ENCODE measurements at regions not wholly inside any gene's neighbourhood (a gene's known extent, or its start where the extent isn't known, plus 50 kb on each side); places are given as distances from the start of the nearest gene placed in this dataset.

GRCh38 chr4:27315625-27316024, 455.0 kb downstream of the STIM2 start:
- Histone ChIP-seq H3K9me3 (no peaks in the 10 kb centered on the region), H3K27me3 (no peaks in the 10 kb centered on the region), H3K4me3 (no peak overlapping the region), H3K4me1 (no peaks in the 10 kb centered on the region), H3K36me3 (no peaks in the 10 kb centered on the region), H3K27ac (no peak overlapping the region)
- TF ChIP-seq CTCF (IDR thresholded peaks at IDR 0.05): no peak
- TF ChIP-seq POLR2A (IDR thresholded peaks at IDR 0.05): no peak
- no peak for TF ChIP-seq EP300 (IDR thresholded peaks at IDR 0.05)
- DNase-seq (ENCODE audit: low spot score in 2 of 2): no peak

- WGBS, 2 donors: 70 to 75% methylated on average over 4 of the region's 4 CpGs
Observed at GRCh38 chr4:27316176-27316575, 455.5 kb downstream of the STIM2 start.

GRCh38 chr4:27318740-27319139, 458.1 kb downstream of the STIM2 start:
- no peak overlapping the region for H3K27ac ChIP-seq
- no peaks in the 10 kb centered on the region for H3K9me3 ChIP-seq
- H3K4me1 ChIP-seq: no peaks in the 10 kb centered on the region
- no peak for DNase-seq (ENCODE audit: low spot score in 2 of 2)
- no peak overlapping the region for H3K4me3 ChIP-seq
- H3K27me3 ChIP-seq: no peaks in the 10 kb centered on the region
- TF ChIP-seq EP300 (IDR thresholded peaks at IDR 0.05) (no peak), POLR2A (IDR thresholded peaks at IDR 0.05) (no peak), CTCF (IDR thresholded peaks at IDR 0.05) (no peak)
- H3K36me3 ChIP-seq: no peaks in the 10 kb centered on the region
- 18 to 20% methylated on average over 6 of the region's 6 CpGs for WGBS, 2 donors

More at GRCh38 chr4:27316176-27316575, 455.5 kb downstream of the STIM2 start:
- H3K4me1 ChIP-seq: no peaks in the 10 kb centered on the region
- H3K9me3 ChIP-seq: no peaks in the 10 kb centered on the region
- H3K27me3 ChIP-seq: no peaks in the 10 kb centered on the region
- no peak overlapping the region for H3K27ac ChIP-seq
- no peaks in the 10 kb centered on the region for H3K36me3 ChIP-seq
- no peak overlapping the region for H3K4me3 ChIP-seq
- TF ChIP-seq POLR2A (IDR thresholded peaks at IDR 0.05): no peak
- TF ChIP-seq CTCF (IDR thresholded peaks at IDR 0.05): no peak
- no peak for TF ChIP-seq EP300 (IDR thresholded peaks at IDR 0.05)
- DNase-seq (ENCODE audit: low spot score in 2 of 2): no peak

GRCh38 chr4:27326991-27327390, 466.4 kb downstream of the STIM2 start:
- 74% methylated on average over 6 of the region's 6 CpGs for WGBS, 2 donors
- no peaks in the 10 kb centered on the region for H3K36me3 ChIP-seq
- H3K27ac ChIP-seq: no peak overlapping the region
- no peak for DNase-seq (ENCODE audit: low spot score in 2 of 2)
- no peak overlapping the region for H3K4me3 ChIP-seq
- TF ChIP-seq CTCF (IDR thresholded peaks at IDR 0.05): no peak
- TF ChIP-seq EP300 (IDR thresholded peaks at IDR 0.05): no peak
- TF ChIP-seq POLR2A (IDR thresholded peaks at IDR 0.05): no peak
- H3K9me3 ChIP-seq: peaks cover 0 to 9% (median 0%) of the 10 kb centered on the region in 4 donors
- H3K27me3 ChIP-seq: no peaks in the 10 kb centered on the region
- H3K4me1 ChIP-seq: no peaks in the 10 kb centered on the region

- Histone ChIP-seq H3K27ac (no peak overlapping the region), H3K4me1 (no peaks in the 10 kb centered on the region), H3K36me3 (no peaks in the 10 kb centered on the region), H3K27me3 (no peaks in the 10 kb centered on the region), H3K4me3 (no peak overlapping the region), H3K9me3 (peaks cover 0 to 9% (median 0%) of the 10 kb centered on the region in 4 donors)
- no peak for TF ChIP-seq CTCF (IDR thresholded peaks at IDR 0.05)
- TF ChIP-seq EP300 (IDR thresholded peaks at IDR 0.05): no peak
- no peak for TF ChIP-seq POLR2A (IDR thresholded peaks at IDR 0.05)
- WGBS, 2 donors: 79 to 85% methylated on average over 5 of the region's 5 CpGs
- no peak for DNase-seq (ENCODE audit: low spot score in 2 of 2)
Observed at GRCh38 chr4:27327421-27328181, 467.0 kb downstream of the STIM2 start.

All from tibial nerve (tissue), 4 donors.